Keratinocyte (primary cell): ENCODE measurements at regions not wholly inside any gene's neighbourhood (a gene's known extent, or its start where the extent isn't known, plus 50 kb on each side); places are given as distances from the start of the nearest gene placed in this dataset.

Experiments used
- EZH2 ChIP-seq: IDR thresholded peaks from one replicate; pipeline ENCODE4 v1.6.1; 2012; ENCODE audit warnings: inconsistent platforms, mild to moderate bottlenecking, low read length, moderate library complexity
- TF ChIP-seq, protein P1 (sequence below), 3 experiments: IDR thresholded peaks in 1 of 3; conservative IDR thresholded peaks in 1 of 3; optimal IDR thresholded peaks in 1 of 3; 2 replicates in 2 of 3; 3 replicates in 1 of 3; pipeline versions ENCODE3 to v1.5.1; 2011; ENCODE audit warnings: low read length in 3 of 3, mild to moderate bottlenecking in 3 of 3, moderate library complexity in 2 of 3, control low read depth in 1 of 3, inconsistent platforms in 1 of 3; ENCODE audit not compliant: insufficient read depth in 2 of 3; ENCODE audit errors: extremely low read depth in 1 of 3

DNA sequence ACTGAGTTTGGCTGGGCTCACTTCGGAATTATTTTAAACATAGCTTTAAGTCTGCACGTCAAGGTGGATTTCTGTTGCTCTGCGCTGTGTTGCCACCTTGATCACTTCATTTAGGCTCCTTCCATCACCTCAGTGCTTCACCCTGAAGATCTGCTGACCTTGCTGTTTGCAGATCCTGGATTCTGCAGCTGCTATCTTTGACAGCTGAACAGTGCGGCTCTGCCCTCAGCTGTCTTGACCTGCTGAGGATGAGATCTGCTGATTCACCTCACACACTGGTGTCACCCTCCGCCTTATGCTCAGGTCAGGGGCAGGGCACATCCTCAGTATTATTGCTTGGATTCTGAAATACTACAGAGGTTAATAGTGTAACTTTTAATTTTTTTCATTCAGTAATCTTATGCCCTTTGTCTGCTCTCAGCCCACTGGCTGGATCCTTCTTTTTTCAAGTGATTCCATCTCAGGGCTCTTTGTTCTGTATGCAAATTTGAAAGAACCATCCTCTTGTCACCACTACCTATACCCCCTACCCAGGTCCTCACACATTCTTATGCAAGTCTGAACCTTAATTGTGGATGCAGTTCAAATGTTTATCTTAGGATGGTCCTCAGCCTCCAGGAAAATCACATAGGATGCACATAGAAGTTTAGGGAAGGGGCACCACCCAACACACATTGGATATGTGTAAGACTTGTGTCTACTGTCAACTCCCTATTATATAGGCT, 364.0 kb downstream of the OLFM3 start:
- TF ChIP-seq, protein P1, sequence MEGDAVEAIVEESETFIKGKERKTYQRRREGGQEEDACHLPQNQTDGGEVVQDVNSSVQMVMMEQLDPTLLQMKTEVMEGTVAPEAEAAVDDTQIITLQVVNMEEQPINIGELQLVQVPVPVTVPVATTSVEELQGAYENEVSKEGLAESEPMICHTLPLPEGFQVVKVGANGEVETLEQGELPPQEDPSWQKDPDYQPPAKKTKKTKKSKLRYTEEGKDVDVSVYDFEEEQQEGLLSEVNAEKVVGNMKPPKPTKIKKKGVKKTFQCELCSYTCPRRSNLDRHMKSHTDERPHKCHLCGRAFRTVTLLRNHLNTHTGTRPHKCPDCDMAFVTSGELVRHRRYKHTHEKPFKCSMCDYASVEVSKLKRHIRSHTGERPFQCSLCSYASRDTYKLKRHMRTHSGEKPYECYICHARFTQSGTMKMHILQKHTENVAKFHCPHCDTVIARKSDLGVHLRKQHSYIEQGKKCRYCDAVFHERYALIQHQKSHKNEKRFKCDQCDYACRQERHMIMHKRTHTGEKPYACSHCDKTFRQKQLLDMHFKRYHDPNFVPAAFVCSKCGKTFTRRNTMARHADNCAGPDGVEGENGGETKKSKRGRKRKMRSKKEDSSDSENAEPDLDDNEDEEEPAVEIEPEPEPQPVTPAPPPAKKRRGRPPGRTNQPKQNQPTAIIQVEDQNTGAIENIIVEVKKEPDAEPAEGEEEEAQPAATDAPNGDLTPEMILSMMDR (optimal IDR thresholded peaks at IDR 0.05 in 1 of 3, IDR thresholded peaks at IDR 0.05 in 1 of 3, conservative IDR thresholded peaks at IDR 0.05 in 1 of 3; ENCODE audit: extremely low read depth in 1 of 3, insufficient read depth in 2 of 3, low read length in 3 of 3): no peak
- TF ChIP-seq EZH2: no peak
